IMR-90 (cell line): ENCODE measurements at regions not wholly inside any gene's neighbourhood (a gene's known extent, or its start where the extent isn't known, plus 50 kb on each side); places are given as distances from the start of the nearest gene placed in this dataset.

Experiments used
- ATAC-seq: fragments of 200-7000 bp; cut with Tn5 transposase; 2 replicates; pipeline ENCODE4 v1.9.1; 2020; ENCODE audit warnings: low read depth, mild to moderate bottlenecking, moderate library complexity
- BruUV-seq: library from RNA; stranded (reverse); fragments of 400-500 nt; replicated peaks from 2 replicates; lab custom pipeline; 2021; lab: Mats Ljungman, UMichigan
- CTCF ChIA-PET: fragments of 300-600 bp; formaldehyde crosslinking; extraction: SDS; loops from one replicate; lab custom pipeline; 2021; ENCODE audit warnings: antibody characterized with exemption; lab: Yijun Ruan, JAX
- POLR2A ChIA-PET: fragments of 300-600 bp; sonication (Branson Sonifier 250); formaldehyde crosslinking; loops from one replicate; lab custom pipeline; 2022; ENCODE audit warnings: antibody characterized with exemption; ENCODE audit not compliant: unreplicated experiment; lab: Charles Lee
- DNase-seq: peaks from one replicate; pipeline ENCODE4 v3.0.0; 2013
- H2AFZ ChIP-seq: replicated peaks from 2 replicates; pipeline ENCODE3; 2013; ENCODE audit warnings: low read length, mild to moderate bottlenecking; ENCODE audit not compliant: poor library complexity
- H2AK5ac ChIP-seq: 2 replicates; pipeline ENCODE4 v1.6.1; 2013; ENCODE audit warnings: low read depth, low read length, inconsistent platforms
- H2AK9ac ChIP-seq: replicated peaks from 2 replicates; pipeline ENCODE3; 2013; ENCODE audit warnings: mild to moderate bottlenecking, low read depth, low read length, moderate library complexity; ENCODE audit not compliant: poor library complexity
- H2BK120ac ChIP-seq: 2 replicates; pipeline ENCODE4 v1.6.1; 2013; ENCODE audit warnings: low read depth, low read length, inconsistent platforms
- H2BK15ac ChIP-seq: 3 replicates; pipeline ENCODE4 v1.6.1; 2013; ENCODE audit warnings: low read depth, low read length, inconsistent platforms
- H2BK20ac ChIP-seq: 2 replicates; pipeline ENCODE4 v1.6.1; 2013; ENCODE audit warnings: low read depth, mild to moderate bottlenecking, inconsistent platforms, low read length, moderate library complexity
- H2BK5ac ChIP-seq: 2 replicates; pipeline ENCODE4 v1.6.1; 2013; ENCODE audit warnings: mild to moderate bottlenecking, low read depth, low read length, inconsistent platforms; ENCODE audit not compliant: poor library complexity, severe bottlenecking
- H3K14ac ChIP-seq: replicated peaks from 2 replicates; pipeline ENCODE4 v1.6.1; 2013; ENCODE audit warnings: low read depth, low read length, inconsistent platforms
- H3K18ac ChIP-seq: 2 replicates; pipeline ENCODE4 v1.6.1; 2013; ENCODE audit warnings: low read depth, low read length, control low read depth
- H3K23ac ChIP-seq: 2 replicates; pipeline ENCODE4 v1.6.1; 2013; ENCODE audit warnings: low read depth, low read length, inconsistent platforms
- H3K27ac ChIP-seq: 2 replicates; pipeline ENCODE4 v1.5.1; 2013; ENCODE audit warnings: mild to moderate bottlenecking, control low read depth, low read length; ENCODE audit not compliant: insufficient read depth
- H3K27me3 ChIP-seq: 2 replicates; pipeline ENCODE4 v1.6.1; 2013; ENCODE audit warnings: low read length; ENCODE audit not compliant: control insufficient read depth, insufficient read depth
- H3K36me3 ChIP-seq: 2 replicates; pipeline ENCODE4 v1.6.1; 2013; ENCODE audit warnings: low read length, mixed read lengths; ENCODE audit not compliant: control insufficient read depth, insufficient read depth
- H3K4ac ChIP-seq: 2 replicates; pipeline ENCODE4 v1.6.1; 2013; ENCODE audit warnings: low read depth, low read length, inconsistent platforms
- H3K4me1 ChIP-seq: 2 replicates; pipeline ENCODE4 v1.6.1; 2013; ENCODE audit warnings: low read length, mixed read lengths; ENCODE audit not compliant: control insufficient read depth, insufficient read depth
- H3K4me2 ChIP-seq: 2 replicates; pipeline ENCODE4 v1.6.1; 2013; ENCODE audit warnings: low read depth, mild to moderate bottlenecking, control low read depth, low read length, moderate library complexity
- H3K4me3 ChIP-seq: 2 replicates; pipeline ENCODE4 v1.5.1; 2013; ENCODE audit warnings: low read depth, mild to moderate bottlenecking, control low read depth, low read length, moderate library complexity; ENCODE audit not compliant: insufficient read depth
- H3K56ac ChIP-seq: 2 replicates; pipeline ENCODE4 v1.6.1; 2013; ENCODE audit warnings: low read length, inconsistent platforms; ENCODE audit not compliant: insufficient read depth; ENCODE audit errors: extremely low read depth
- H3K79me1 ChIP-seq, 2 experiments: 2 replicates each; pipeline ENCODE4 v1.6.1; 2013; ENCODE audit warnings: low read length in 2 of 2, inconsistent platforms in 1 of 2, low read depth in 1 of 2
- H3K9ac ChIP-seq: 2 replicates; pipeline ENCODE4 v1.6.1; 2013; ENCODE audit warnings: low read depth, low read length, control low read depth
- H3K9me1 ChIP-seq: 2 replicates; pipeline ENCODE4 v1.6.1; 2013; ENCODE audit warnings: low read length, inconsistent platforms; ENCODE audit not compliant: insufficient read depth
- H3K9me3 ChIP-seq: 2 replicates; pipeline ENCODE4 v1.6.1; 2013; ENCODE audit warnings: low read length; ENCODE audit not compliant: control insufficient read depth, insufficient read depth
- H4K20me1 ChIP-seq: 2 replicates; pipeline ENCODE4 v1.6.1; 2013; ENCODE audit warnings: low read length, inconsistent platforms; ENCODE audit not compliant: insufficient read depth
- H4K5ac ChIP-seq: 2 replicates; pipeline ENCODE4 v1.6.1; 2013; ENCODE audit warnings: mild to moderate bottlenecking, low read depth, low read length, control low read depth
- H4K8ac ChIP-seq, 2 experiments: 2 replicates each; pipeline ENCODE4 v1.6.1; 2013; ENCODE audit warnings: low read depth in 2 of 2, low read length in 2 of 2, control low read depth in 1 of 2, inconsistent platforms in 1 of 2
- H4K91ac ChIP-seq: 2 replicates; pipeline ENCODE4 v1.6.1; 2013; ENCODE audit warnings: low read depth, low read length, inconsistent platforms; ENCODE audit not compliant: insufficient read depth
- CHD1 ChIP-seq: IDR thresholded peaks from 2 replicates; pipeline ENCODE4 v1.6.1; 2012; ENCODE audit warnings: low read depth, low read length, improper control_type of control experiment
- POLR2A ChIP-seq: IDR thresholded peaks from 2 replicates; pipeline ENCODE4 v1.6.1; 2012; ENCODE audit warnings: mild to moderate bottlenecking, low read depth, low read length
- SMC3 ChIP-seq: fragments of 150-350 bp; IDR thresholded peaks from 2 replicates; pipeline ENCODE4 v1.6.1; 2016; ENCODE audit warnings: low read depth, mild to moderate bottlenecking, antibody characterized with exemption, low read length, moderate library complexity
- WGBS, 2 experiments: methylation state at CpG; one replicate each; pipeline versions ENCODE4 v1.1.5 to v1.1.7; 2013; ENCODE audit warnings: missing lambda C conversion rate in 2 of 2; ENCODE audit not compliant: insufficient read length in 1 of 2; ENCODE audit errors: extremely low coverage in 2 of 2; 5-methylcytosine and 5-hydroxymethylcytosine counted together
- dilution Hi-C: fragments of 300-500 bp; cut with HindIII; formaldehyde crosslinking; loops from one replicate; pipeline ENCODE4 v1.14.3; 2018; ENCODE audit warnings: low sequenced_read_pairs; ENCODE audit not compliant: unreplicated experiment
- in situ Hi-C: fragments of 300-500 bp; cut with MboI; formaldehyde crosslinking; loops from 3 replicates; pipeline ENCODE4 v1.14.3; 2019; ENCODE audit warnings: low sequenced_read_pairs, inconsistent platforms, mixed read lengths
- intact Hi-C: fragments of 100-400 bp; cut with micrococcal nuclease; formaldehyde crosslinking; loops from 2 replicates; pipeline ENCODE4 v1.10.0; 2022

DNA sequence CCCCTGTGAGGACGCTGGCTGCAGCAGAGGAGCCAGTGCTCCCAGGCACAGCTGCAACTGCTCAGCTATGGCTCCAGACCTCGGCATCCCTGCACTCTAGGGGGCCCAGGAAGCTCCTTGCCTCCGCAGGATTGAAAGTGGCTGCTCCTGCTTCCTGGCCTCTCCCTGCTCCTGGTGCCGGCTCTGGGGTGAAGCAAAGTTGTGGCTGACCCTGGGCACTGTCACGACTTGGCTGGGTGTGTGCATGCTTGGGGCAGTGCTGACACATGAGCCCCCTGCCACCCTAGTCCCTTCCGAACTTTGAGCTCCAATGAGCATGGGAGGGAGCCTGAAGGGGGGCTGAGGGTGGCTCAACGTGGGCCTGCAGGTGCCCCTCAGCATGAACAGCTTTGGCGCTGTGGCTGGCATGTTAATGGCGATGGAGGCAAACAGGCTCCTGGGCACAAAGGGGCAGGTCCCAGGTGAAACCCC lies 1512.2 kb downstream of the KCNT2 start:
- Histone ChIP-seq H3K79me1 (no peaks in the 10 kb centered on the region), H2BK5ac (no peak overlapping the region), H3K14ac (no peak overlapping the region), H4K20me1 (no peaks in the 10 kb centered on the region), H3K27ac (no peak overlapping the region), H4K91ac (no peak overlapping the region), H3K9ac (no peak overlapping the region), H2AFZ (no peak overlapping the region), H3K27me3 (no peaks in the 10 kb centered on the region), H3K18ac (no peak overlapping the region), H3K56ac (no peak overlapping the region), H2BK20ac (no peak overlapping the region), H3K9me1 (no peaks in the 10 kb centered on the region), H3K4ac (no peak overlapping the region), H2AK9ac (no peak overlapping the region), H3K4me2 (no peak overlapping the region), H2AK5ac (no peak overlapping the region), H3K4me1 (no peaks in the 10 kb centered on the region), H3K9me3 (no peaks in the 10 kb centered on the region), H2BK120ac (no peak overlapping the region), H3K36me3 (no peaks in the 10 kb centered on the region), H3K23ac (no peak overlapping the region), H4K8ac (no peak overlapping the region), H3K4me3 (no peak overlapping the region), H4K5ac (no peak overlapping the region), H2BK15ac (no peak overlapping the region)
- TF ChIP-seq SMC3: no peak
- no peak for TF ChIP-seq POLR2A
- TF ChIP-seq CHD1: no peak
- in situ Hi-C loops (no loop called here), intact Hi-C loops (no loop called here), dilution Hi-C loops (no loop called here)
- DNase-seq (no peak), ATAC-seq (no peak)
- WGBS, 2 experiments: no CpG with 5 or more reads among the region's 9 CpGs
- ChIA-PET CTCF (no interaction called here), POLR2A (no interaction called here)
- no TSS peak for BruUV-seq
